Parathyroid adenoma (tissue), 2 donors: ENCODE measurements at regions not wholly inside any gene's neighbourhood (a gene's known extent, or its start where the extent isn't known, plus 50 kb on each side); places are given as distances from the start of the nearest gene placed in this dataset.

Experiments used
- H2AFZ ChIP-seq: fragments of 300-600 bp; sonication (generic); one replicate; pipeline ENCODE4 v1.7.0; 2017; ENCODE audit warnings: antibody characterized with exemption, mild to moderate bottlenecking
- H3K27ac ChIP-seq: fragments of 300-600 bp; sonication (generic); one replicate; pipeline ENCODE4 v1.7.0; 2017
- H3K27me3 ChIP-seq: fragments of 300-600 bp; sonication (generic); one replicate; pipeline ENCODE4 v1.7.0; 2017; ENCODE audit warnings: low read length; ENCODE audit not compliant: control insufficient read depth, insufficient read depth
- H3K36me3 ChIP-seq: fragments of 300-600 bp; sonication (generic); one replicate; pipeline ENCODE4 v1.7.0; 2017; ENCODE audit warnings: low read length; ENCODE audit not compliant: control insufficient read depth, insufficient read depth
- H3K4me1 ChIP-seq: fragments of 300-600 bp; sonication (generic); one replicate; pipeline ENCODE4 v1.7.0; 2017; ENCODE audit warnings: control low read depth
- H3K4me2 ChIP-seq: fragments of 300-600 bp; sonication (generic); one replicate; pipeline ENCODE4 v1.7.0; 2017; ENCODE audit warnings: low read length
- H3K4me3 ChIP-seq: fragments of 300-600 bp; sonication (generic); one replicate; pipeline ENCODE4 v1.7.0; 2017; ENCODE audit warnings: low read depth, low read length
- H3K79me2 ChIP-seq: fragments of 300-600 bp; sonication (generic); one replicate; pipeline ENCODE4 v1.7.0; 2017; ENCODE audit warnings: control low read depth
- H3K9ac ChIP-seq: fragments of 300-600 bp; sonication (generic); one replicate; pipeline ENCODE4 v1.7.0; 2017; ENCODE audit warnings: mild to moderate bottlenecking
- H3K9me3 ChIP-seq: fragments of 300-600 bp; sonication (generic); one replicate; pipeline ENCODE4 v1.7.0; 2017; ENCODE audit warnings: low read length; ENCODE audit not compliant: control insufficient read depth
- TF ChIP-seq, protein P1 (sequence below): fragments of 300-600 bp; sonication (generic); IDR thresholded peaks from one replicate; pipeline ENCODE4 v1.7.0; 2017; ENCODE audit warnings: antibody characterized with exemption, mild to moderate bottlenecking
- donor health status: primary hyperparathyroidism.

DNA sequence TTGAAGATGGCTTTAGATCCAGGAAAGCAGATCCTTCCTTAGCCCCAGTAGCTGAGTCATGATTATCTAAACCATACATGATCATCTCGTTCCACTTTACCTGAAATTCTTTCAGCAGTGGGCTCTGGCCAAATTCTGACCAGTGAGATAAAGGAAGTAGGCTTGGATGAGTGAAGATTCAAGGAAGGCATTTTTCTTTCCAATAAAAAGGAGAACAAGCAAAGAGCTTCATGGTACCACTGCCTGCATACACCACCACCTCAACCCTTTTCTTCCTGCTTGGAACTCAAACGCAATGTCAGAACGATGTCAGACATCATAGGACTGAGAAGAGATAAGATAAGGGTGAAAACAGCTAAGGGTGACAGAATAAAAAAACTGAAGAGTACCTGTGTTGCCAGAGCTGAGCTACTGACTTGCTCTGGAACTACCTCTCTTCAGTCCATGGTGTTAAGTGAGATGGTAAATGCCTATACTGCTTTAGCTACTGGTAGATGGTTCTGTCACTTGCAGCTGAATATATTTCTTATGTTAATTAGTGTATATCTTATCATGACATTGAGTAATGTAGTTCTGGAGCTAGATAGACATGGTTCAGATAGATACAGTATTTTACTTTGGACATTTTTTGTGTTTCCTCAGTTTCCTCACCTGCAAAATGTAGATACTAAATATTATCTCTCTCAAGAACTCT lies 58.7 kb upstream of the ACVR1 start:
- no peaks in the 10 kb centered on the region for H3K36me3 ChIP-seq
- no peaks in the 10 kb centered on the region for H3K27me3 ChIP-seq
- H3K4me3 ChIP-seq, result no peak overlapping the region
- H3K9ac ChIP-seq, result no peak overlapping the region
- H3K9me3 ChIP-seq, result no peaks in the 10 kb centered on the region
- no peak overlapping the region for H3K27ac ChIP-seq
- H3K79me2 ChIP-seq, result no peaks in the 10 kb centered on the region
- no peaks in the 10 kb centered on the region for H3K4me1 ChIP-seq
- no peak overlapping the region for H3K4me2 ChIP-seq
- TF ChIP-seq, protein P1, sequence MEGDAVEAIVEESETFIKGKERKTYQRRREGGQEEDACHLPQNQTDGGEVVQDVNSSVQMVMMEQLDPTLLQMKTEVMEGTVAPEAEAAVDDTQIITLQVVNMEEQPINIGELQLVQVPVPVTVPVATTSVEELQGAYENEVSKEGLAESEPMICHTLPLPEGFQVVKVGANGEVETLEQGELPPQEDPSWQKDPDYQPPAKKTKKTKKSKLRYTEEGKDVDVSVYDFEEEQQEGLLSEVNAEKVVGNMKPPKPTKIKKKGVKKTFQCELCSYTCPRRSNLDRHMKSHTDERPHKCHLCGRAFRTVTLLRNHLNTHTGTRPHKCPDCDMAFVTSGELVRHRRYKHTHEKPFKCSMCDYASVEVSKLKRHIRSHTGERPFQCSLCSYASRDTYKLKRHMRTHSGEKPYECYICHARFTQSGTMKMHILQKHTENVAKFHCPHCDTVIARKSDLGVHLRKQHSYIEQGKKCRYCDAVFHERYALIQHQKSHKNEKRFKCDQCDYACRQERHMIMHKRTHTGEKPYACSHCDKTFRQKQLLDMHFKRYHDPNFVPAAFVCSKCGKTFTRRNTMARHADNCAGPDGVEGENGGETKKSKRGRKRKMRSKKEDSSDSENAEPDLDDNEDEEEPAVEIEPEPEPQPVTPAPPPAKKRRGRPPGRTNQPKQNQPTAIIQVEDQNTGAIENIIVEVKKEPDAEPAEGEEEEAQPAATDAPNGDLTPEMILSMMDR, result no peak
- H2AFZ ChIP-seq, result no peak overlapping the region

DNA sequence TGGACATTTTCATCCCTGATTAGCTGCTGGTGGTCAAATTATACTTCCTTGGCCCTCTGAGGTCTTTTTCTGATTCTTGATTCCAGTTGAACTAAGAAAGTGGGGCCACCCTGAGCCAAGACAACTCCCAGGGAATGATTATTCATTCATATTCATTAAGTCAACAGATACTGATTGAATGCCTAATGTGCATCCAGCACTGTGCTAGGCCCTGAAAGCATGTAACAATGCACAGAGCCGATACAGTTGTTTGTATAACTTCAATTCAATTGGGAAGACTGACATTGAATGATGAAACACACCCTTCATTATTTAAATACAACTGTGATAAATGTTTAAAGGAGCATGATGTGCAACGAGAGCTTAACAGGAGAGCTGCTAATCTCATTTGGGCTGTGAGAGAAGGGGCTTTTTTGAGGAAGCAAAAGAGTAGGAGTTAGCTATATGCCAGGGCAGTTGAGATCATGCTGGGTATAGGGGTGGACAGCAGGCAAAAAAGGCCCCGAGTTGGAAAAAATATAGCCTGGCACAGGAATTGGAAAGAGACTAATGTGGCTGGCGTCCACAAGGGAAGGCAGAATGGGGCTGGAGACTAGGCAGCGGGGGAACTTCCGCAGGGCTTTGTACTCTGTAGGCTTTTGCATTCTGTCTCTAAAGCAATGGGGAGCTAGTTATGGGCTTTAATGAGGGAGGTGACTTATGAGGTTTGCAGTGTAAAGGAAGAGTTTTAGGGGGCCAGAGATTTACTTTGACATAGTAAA lies 57.2 kb upstream of the ACVR1 start:
- no peak overlapping the region for H3K27ac ChIP-seq

DNA sequence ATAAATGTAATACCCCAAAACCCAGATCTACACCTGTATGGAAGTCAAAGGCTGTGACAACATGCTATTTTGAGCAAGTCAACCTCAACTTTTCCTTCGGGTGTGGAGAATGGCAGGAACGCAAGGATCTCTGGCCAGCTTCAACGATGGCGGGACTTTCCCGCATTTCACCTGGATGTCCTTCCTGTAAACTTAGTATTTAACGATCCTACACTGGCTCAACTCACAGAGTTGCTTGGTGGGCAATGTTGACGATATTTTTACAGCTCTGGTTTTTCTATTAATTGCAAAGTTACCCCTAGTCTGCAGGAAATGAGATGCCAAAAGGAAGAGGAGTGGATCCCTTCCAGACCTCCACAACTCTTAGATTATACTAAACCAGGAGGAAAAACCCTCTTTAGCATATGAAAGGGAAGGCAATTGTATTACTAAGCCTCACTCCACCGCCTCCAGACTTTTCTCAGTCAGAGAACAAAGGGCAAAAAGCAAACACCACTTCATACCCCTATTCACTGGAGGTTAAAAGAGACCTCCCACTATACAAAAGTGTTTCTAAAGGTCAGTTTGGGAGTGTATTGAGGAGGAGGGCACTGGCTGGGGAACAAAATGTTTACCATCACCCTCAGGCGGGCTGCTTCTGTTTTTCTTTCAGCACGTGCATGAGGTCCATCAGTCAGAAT lies 56.5 kb upstream of the ACVR1 start:
- no peaks in the 10 kb centered on the region for H3K9me3 ChIP-seq
- no peak overlapping the region for H3K27ac ChIP-seq
- TF ChIP-seq, protein P1, result no peak
- H3K4me3 ChIP-seq, result no peak overlapping the region
- no peak overlapping the region for H3K9ac ChIP-seq
- H3K27me3 ChIP-seq, result no peaks in the 10 kb centered on the region
- H3K79me2 ChIP-seq, result no peaks in the 10 kb centered on the region
- H3K4me1 ChIP-seq, result no peaks in the 10 kb centered on the region
- H3K36me3 ChIP-seq, result no peaks in the 10 kb centered on the region
- H2AFZ ChIP-seq, result no peak overlapping the region
- H3K4me2 ChIP-seq, result no peak overlapping the region

More for the DNA sequence above, 57.2 kb upstream of the ACVR1 start:
- Histone ChIP-seq H3K4me2 (no peak overlapping the region), H3K9ac (no peak overlapping the region), H3K4me3 (no peak overlapping the region), H3K9me3 (no peaks in the 10 kb centered on the region), H3K36me3 (no peaks in the 10 kb centered on the region), H3K27me3 (no peaks in the 10 kb centered on the region), H2AFZ (no peak overlapping the region), H3K4me1 (no peaks in the 10 kb centered on the region), H3K79me2 (no peaks in the 10 kb centered on the region)
- TF ChIP-seq, protein P1, result no peak

DNA sequence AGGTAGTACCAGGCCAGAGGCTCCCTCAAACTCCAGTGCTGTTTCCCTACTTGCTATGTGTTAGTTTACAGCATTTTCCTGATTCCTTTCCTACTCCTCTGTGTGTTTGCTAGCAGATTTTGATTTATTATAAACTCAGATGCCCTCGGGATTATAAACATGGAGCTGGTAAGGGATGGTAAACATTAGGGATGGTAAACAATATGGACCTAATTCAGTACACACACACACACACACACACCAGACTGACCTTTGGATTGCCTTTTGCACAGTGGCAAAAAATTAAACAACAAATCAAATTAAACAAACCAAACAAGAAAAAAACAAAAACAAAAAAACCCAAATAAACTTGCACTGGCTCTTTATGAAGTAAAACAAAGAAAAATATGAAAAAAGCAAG lies 55.4 kb upstream of the ACVR1 start:
- TF ChIP-seq, protein P1, result no peak

More for the DNA sequence above, 55.4 kb upstream of the ACVR1 start:
- Histone ChIP-seq H3K36me3 (no peaks in the 10 kb centered on the region), H3K4me1 (no peaks in the 10 kb centered on the region), H3K27me3 (no peaks in the 10 kb centered on the region), H2AFZ (no peak overlapping the region), H3K4me2 (no peak overlapping the region), H3K9ac (no peak overlapping the region), H3K27ac (no peak overlapping the region), H3K4me3 (no peak overlapping the region), H3K79me2 (no peaks in the 10 kb centered on the region), H3K9me3 (no peaks in the 10 kb centered on the region)
